HG03025 (cell line): ENCODE measurements at regions not wholly inside any gene's neighbourhood (a gene's known extent, or its start where the extent isn't known, plus 50 kb on each side); places are given as distances from the start of the nearest gene placed in this dataset.
"Not testable (repeated sequence)": the region's sequence is repeated elsewhere in the genome, so short reads cannot be mapped to it uniquely, and the experiment has no call there.

Source experiments
- ATAC-seq: cut with Tn5 transposase; IDR thresholded peaks from one replicate; pipeline ENCODE4 v1.9.1; 2021; ENCODE audit warnings: mild to moderate bottlenecking, moderate library complexity; ENCODE audit not compliant: unreplicated experiment, low FRiP score

DNA sequence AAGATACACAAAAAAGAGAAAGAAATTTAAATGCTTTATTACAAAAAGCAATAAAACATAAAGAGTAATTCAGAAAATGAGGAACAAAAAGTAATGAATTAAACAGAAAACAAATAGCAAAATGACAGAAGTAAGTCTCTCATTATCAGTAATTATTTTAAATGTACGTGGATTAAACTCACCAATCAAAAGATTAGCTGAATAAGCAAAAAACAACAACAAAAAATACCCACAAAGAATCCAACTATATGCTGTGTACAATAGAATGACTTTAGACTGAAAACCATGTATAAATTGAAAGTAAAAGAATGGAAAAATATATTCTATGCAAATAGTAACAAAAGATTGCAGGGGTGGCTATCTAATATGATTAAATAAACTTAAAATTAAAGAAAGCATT lies 1006.8 kb downstream of the SLC16A7 start:
- no peak for ATAC-seq

DNA sequence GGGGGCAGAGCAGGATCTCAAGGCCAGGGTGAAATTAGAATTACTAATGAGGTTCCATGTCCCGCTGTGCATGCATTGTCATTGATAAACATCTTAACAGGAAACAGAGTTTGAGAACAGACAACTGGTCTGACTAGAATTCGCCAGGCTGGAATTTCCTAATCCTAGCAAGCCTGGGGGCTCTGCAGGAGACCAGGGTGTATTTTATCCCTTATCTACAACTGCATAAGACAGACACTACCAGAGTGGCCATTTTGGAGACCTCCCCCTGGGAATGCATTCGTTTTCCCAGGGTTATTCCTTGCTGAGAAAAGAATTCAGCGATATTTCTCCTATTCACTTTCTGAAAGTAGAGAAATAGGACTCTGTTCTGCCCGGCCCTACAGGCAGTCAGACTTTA lies 1007.6 kb downstream of the SLC16A7 start:
- ATAC-seq, result not testable (repeated sequence)

DNA sequence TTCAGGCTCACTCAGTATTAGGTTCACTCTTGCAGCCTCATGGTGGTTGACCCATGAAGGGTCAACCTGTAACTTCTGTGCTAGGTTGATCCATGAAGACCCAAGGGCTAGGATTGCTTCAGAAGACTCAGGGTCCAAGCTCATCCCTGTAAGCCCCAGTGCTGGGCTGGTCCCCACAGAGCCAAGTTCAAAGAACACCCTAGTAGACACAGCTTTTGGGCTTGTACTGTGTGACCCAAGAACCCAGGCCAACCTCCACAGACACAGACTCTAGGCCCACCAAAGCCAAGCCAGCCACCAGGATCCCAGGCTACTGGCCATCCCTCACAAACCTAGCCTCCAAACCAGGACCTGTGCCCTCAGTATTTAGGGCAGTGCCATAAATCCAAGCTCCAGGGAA lies 1020.6 kb downstream of the SLC16A7 start:
- ATAC-seq, result no peak

DNA sequence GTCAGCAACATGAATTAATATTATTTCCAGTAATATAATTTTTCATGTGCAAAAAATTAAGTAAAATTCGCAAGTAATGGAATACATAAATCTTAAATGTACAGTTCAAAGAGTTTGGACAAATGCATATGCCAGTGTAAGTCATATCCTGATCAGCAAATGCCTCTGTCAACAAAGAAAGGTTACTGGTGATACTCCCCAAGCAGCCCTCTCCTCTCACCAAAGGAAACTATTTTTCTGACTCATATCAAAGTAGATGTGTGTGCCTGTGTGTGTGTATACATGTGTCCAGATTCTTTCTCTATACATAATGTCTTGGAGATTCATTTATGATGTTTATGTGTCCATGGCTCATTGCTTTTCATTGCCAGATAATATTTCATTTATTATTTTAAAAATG lies 1035.0 kb downstream of the SLC16A7 start:
- no peak for ATAC-seq

DNA sequence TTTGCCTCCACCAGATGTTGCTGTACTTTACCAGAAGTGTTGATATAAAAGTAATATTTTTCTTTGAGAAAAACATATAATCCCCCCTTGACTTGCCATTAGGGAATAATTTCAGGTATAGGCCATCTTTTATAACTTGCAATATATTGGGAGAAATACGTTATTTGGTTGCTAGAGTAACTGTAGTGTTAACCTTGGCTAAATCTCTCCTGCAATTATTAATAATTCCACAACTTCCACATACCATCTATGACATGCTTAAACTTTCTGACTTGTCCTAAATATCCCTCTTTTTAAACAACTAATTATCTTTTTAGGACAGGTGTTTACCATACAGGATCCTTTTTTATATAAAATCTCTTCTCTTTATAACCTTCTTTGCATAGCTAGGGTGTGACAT lies 1048.2 kb downstream of the SLC16A7 start:
- ATAC-seq, result no peak

DNA sequence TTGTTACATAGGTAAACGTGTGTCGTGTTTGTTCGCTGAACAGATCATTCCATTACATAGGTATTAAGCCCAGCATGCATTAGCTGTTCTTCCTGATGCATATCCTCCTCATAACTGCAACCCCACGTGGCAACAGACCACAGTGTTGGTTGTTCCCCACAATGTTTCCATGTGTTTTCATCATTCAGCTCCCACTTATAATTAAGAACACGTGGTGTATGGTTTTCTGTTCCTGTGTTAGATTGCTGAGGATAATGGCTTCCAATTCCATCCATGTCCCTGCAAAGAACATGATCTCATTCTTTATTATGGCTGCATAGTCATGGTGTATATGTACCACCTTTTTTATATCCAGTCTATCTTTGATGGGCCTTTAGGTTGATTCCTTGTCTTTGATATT lies 1071.1 kb downstream of the SLC16A7 start:
- ATAC-seq, result no peak

DNA sequence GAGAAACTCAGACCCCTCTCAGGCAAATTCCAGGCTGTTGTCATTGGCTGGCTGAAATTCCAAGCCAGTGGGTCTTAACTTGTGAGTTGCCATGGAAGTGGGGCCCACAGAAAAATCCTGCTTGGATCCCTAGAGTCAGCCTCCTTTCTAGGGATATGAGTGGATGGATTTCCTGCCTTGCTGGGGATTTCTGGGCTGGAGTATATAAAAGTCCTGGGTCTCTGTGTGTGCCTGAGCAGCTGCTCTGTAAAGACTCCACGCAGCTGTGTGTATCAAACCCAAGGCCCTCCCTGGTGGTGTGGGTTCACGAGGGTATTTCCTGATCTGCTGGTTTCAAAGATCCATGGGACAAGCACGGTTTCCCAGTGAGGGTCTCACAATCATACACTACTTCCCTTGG lies 1077.1 kb downstream of the SLC16A7 start:
- no peak for ATAC-seq

DNA sequence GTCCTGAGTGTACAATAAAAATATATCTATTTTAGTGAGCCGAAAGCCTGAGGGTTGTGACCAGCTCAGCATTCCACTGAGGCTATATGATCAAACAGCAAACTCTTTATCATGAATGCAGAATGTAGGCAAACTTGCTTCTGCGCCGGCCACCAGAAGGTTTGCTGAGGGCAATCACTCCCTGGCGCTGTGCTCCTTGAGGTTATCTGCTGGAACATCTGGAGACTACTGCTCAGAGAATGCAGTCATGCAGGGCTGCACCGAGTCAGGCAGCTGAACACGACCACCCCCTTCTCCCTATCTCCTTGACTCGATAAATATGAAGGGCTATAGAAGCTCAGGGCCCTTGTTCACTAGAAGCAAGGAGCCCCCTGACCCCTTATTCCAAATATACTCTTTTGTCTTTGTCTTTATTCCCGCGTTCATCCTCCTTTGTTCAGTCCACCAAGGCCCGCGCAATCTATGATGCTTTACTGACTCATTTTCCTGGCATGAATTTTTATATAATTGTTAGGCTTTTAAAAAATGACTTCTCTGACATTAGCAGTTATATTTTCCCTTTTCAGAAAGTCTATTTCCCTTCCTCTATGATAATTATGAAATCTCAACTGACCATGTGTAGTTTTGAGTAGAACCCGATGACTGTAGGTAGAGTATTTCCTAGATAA lies 1089.3 kb downstream of the SLC16A7 start:
- ATAC-seq, result no peak

DNA sequence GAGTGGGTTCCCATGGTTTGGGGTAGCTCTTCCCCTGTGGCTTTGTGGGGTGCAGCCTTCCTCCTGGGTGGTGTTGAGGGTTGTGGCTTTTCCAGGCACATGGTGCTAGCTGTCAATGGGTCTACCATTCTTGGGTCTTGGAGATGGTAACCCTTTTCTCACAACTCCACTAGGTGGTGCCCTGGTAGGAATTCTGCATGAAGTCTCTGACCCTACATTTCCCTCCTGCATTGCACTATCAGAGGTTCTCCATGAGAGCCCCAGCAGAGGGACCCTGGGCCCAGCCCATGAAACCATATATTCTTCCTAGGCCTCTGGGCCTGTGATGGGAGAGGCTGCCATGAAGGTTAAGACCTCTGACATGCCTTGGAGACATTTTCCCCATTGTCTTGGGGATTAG lies 1093.3 kb downstream of the SLC16A7 start:
- ATAC-seq, result no peak

DNA sequence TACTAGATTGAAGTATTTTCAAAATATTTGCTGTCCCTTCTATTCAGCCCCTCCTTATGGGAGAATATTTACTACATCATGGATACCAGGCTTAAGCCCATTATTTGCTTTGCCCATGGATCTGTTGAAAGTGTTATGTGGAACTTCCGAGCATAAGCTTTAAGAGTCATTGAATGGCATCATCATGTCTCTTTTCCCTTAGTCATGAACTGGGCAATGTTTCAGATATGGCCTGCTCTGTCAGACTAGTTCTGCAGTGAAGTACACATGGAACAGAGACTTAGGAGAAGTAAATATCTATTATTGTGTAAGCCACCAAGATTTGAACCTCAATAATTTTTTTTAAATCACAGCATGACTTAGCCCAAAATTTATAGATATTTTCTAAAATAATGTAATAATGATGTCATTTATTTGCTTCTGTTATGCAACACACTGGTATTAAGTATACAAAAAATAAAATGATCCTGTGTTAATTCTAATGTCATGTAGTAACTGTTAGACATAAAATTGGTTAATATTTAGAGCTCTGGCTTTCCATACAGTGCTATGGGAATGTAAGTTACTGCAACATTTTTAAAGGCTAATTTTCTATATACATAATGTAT lies 1097.3 kb downstream of the SLC16A7 start:
- ATAC-seq, result no peak

DNA sequence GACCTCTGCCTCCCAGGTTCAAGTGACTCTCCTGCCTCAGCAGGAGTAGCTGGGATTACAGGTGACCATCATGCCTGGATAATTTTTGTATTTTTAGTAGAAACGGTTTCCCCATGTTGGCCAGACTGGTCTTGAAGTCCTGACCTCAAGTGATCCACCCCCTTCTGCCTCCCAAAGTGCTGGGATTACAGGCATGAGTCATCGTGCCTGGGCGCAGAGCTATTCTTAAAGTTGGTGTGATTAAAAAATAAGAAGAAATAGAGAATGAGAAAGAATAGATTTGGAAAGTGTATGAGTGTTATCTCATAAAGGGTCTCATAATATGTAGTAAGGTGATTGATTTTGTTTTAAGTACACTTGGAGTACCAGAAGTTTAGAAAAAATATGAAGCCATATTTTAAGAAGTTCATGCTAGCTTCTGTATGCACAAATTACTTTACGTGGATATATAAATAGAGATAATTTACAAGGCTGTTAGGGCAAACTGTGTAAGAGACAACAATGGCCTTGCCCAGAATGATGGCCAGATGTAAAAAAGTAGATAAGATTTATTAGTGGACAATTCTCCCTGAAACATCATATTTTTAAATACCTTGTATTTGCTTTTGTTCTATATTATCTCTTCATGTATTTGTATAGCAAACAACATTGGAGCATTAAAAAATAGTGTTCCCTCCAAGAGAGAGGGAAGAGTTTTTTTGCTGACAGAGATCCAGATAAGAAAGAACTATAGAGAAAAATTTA lies 1108.5 kb downstream of the SLC16A7 start:
- ATAC-seq, result no peak

DNA sequence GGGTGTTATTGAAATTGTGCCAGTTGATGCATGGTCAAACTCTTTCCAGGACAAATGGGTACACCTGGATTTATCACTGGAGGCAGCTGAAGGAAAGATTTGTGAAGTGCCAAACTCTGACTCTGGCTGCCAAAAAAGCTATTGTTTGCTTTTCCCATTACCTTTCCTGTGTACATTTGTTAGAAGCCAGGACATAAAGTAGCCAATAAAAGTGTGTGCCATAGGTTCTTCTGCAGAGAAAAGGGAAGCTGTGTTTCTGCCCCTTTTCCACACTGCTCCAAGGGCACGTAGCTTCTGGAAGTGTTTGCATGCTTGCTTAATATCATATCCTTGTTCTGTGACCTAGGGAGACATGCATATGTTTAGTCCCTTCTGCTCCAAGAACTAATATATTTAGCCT lies 1114.4 kb downstream of the SLC16A7 start:
- ATAC-seq, result no peak

DNA sequence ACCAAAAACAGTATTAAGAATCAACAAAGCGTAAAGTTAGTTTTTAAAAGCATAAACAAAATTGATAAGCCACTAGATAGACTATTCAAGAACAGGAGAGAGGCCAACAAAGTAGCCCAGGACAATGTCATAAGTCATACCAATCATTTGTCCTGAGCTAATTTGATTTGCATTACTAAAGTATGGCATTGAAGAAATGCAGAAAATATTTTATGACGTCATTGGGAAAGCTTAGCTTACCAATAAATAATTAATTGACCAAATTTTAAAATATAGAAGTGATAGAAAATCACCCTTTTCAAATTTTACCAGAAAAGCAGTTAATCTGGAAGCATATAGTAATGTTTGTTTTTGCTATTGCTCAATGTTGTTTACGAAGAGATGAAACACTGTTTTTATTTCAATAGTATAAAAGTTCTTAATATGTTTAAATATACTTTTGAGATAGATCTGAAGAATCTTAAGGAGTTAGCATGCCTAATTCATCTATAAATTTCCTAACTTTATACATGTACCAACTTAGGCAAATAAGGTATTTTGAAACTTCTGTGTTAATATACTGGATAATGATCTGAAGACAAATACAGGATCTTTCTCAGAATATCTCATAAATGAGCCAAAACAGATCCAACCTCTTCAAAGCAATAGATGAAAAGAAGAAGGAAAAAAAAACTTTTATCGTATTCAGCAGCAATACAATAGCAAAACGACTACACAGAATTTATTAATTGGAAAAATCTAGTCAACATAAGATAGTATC lies 1118.5 kb downstream of the SLC16A7 start:
- no peak for ATAC-seq

DNA sequence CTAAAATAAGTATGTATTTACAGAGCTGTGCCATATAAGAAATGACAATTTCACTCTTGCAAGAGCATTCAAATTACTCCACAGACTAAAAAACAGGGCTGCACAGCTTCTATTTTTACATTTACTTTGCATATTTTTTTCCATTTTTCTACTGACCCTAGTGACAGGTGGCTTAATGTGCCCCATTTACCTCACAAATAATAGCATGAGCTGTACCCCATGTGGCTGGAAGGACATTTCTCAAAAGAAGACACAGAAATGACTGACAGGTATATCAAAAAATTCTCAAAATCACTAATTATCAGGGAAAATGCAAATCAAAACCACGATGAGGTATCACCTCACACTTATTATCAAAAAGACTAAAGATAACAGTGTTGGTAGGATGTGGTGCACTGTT lies 1128.6 kb downstream of the SLC16A7 start:
- no peak for ATAC-seq

DNA sequence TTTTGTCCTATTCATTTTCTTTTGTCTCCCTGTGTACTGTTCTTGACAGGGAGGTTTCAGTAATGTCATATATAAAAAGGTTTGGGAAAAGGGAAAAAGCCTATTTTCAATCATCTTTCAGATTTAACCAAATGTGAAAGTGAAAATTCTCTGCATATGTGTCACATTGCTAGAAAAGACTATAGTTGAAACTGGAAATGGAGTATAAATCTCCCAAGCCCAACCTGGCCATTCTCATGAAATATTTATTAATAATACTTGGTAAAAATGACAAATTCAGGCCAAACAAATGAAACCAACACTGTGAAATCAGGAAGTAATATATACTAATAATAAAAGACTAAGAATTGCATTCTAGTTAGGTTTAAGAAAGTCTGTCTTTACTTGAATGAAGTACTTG lies 1129.2 kb downstream of the SLC16A7 start:
- no peak for ATAC-seq

DNA sequence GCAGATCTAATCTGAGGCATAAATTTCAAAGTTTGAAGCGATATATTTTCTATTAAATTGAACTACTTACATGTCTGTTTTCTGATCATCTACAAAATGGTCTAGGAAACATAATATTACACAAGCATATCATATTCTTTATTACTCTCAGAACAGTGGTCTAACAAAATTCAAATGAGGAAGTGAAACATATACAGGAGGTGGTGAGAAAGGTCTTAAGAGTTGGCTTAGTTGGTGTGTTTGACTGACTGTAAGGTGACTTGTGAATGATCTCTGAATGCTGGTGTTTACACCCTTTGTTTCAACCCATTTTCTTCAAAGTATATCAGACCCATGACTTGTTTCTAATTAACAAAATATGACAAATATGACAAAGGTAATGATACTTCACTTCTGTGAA lies 1156.8 kb downstream of the SLC16A7 start:
- ATAC-seq, result no peak

DNA sequence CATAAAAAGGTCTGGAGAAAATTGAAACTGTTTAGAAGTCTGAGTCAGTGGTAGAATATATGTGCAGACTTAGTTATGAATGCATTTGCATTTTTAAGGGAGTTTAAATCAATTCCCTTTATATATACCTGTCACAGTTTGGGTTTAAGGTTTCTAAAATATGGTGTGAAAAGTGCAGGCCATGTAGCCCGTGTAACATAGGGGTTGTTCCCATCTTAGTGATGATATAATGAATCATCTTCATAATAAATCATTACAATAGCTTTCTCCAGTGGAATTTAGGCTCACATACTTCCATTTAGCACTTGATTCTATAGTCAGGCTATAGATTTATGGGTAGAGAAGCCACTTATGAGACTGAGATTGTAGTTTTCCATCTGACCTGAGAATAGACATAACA lies 1162.4 kb downstream of the SLC16A7 start:
- ATAC-seq, result no peak

DNA sequence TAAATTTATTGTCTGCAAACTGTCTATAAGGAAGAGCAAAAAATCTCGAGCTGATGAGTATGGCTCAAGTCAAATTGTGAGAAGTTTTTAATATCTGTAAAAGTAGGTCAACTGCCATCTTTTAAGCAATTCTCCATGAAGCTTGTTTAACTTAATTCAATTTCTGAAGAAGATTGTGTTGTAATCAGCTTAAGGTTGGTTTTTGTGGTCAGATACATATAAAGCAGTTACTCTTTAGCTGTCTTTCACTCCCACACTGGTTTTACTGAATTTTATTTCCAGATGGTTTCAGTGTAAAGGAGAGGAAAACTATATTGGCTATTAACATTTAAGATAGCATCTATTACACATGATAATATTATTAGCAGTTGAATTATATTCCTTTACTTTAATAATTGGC lies 1165.1 kb downstream of the SLC16A7 start:
- ATAC-seq, result no peak

DNA sequence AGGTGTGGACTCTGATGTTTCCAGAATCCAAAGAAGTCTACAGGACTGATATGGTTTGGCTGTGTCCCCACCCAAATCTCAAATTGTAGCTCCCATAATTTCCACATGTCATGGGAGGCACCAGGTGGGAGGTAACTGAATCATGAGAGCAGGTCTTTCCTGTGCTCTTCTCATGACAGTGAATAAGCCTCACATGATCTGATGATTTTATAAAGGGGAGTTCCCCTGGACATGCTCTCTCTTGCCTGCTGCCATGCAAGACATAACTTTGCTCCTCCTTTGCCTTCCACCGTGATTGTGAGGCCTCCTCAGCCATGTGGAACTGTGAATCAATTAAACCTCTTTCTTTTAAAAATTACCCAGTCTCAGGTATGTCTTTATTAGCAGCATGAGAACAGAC lies 1205.3 kb downstream of the SLC16A7 start:
- ATAC-seq, result not testable (repeated sequence)

DNA sequence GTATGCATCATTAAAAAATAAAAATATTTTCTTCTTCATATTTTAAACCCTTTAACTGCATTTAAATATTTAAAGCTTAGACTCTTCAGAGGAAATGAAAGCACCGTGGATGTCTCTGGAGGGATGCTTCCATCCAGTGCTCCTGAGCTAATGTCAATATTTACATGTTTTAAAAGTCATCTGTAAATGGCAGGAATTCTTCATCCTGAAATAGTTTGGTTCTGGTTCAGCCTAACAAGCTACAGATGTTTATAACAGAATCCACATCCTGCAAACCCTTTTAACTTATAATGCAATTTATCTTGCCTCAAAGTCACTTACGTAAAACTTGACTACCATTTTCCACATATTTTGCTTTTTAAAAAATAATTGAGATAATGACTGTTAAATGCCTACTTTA lies 1207.3 kb downstream of the SLC16A7 start:
- no peak for ATAC-seq

DNA sequence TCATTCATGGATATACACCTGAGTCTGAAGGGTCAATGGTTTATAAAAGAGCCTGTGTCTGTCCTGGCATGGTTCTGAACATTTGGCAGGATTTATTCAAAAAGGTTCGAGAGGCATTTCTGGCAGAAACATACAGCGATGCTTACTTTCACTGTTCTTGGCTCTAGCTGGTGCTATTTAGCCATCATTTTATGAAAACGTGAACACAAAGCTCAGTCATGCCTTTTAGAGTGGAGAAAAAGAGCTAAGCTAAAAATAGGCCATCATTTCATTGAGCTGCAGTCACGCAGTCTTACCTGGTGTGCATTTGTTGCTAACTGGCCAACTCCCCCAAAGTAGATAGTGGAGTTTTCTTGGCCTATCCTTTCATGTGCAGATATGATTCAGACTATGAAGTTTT lies 1209.5 kb downstream of the SLC16A7 start:
- ATAC-seq, result no peak
